Islet precursor cell (in vitro differentiated cells): ENCODE measurements at regions not wholly inside any gene's neighbourhood (a gene's known extent, or its start where the extent isn't known, plus 50 kb on each side); places are given as distances from the start of the nearest gene placed in this dataset.
"Not testable (repeated sequence)": the region's sequence is repeated elsewhere in the genome, so short reads cannot be mapped to it uniquely, and the experiment has no call there.

ENCODE experiments used
- DNase-seq: peaks from one replicate; pipeline ENCODE4 v3.0.0-alpha.2; 2018

DNA sequence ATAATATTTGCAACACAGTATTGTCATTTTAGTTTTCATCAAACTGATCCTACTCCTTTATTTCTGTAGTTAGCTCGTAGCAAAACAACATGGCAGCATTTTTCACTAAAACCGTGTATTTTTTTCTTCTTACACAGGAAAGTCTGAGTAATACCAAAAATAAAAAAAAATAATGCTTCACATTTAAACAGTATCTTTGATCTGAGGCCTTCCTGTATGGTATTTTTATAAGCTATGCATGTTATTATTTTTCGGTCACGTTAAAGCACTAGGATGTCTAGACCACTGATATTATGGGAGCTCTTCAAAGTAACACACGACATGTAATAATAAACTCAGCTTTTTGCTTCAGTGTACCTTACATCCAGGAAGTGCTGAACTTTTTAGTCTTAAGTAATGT, 94.1 kb upstream of the SRD5A3 start:
- DNase-seq: no peak

DNA sequence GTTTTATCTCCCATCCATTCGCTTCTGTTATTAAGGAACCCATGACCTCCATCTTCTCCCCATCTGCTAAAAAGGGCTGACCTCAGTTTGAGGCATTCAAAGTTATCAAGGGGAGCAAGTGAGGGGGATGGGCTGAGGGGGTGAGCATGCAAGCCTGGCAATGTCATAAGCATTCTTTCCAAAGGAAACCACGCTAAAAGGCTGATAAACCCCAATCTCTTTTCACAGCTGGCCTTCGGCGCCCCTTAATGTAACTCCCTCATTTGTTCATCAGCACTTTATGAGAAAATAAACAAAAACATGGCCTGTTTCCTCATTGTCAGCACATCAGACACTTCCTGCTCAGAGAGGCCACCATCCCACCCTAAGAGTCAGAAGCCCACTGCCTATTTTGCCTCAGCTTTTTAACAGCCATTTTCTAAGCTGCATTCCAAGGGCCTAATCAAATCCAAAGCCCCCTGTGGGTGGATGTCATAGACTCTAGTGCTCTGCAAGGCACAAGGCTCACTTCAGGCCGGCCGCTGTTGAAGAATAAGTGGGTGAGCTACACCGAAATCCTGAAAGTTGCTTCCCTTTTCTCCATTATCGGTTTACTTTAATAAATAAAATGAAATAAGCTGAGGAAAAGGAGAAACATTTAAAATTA, 92.0 kb upstream of the SRD5A3 start:
- no peak for DNase-seq

DNA sequence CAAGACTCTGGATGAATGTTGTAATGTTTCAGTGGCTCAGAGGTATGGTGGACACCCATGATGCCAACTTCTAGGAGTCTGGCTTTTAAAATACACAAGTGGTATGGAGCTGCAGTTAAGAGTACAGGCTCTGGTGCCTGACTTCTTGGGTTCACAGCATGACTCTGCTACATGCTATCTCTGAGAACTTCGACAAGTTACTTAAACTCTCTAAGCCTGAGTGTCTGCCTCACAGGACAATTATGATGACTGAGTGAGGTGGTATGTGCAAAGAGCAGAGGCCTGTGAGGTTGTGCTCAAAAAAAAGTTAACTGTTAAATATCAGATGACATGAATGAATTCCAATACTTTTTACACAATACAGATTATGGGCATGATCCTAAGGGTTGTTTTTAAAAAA, 90.9 kb upstream of the SRD5A3 start:
- peak; percentile 77 for DNase-seq

DNA sequence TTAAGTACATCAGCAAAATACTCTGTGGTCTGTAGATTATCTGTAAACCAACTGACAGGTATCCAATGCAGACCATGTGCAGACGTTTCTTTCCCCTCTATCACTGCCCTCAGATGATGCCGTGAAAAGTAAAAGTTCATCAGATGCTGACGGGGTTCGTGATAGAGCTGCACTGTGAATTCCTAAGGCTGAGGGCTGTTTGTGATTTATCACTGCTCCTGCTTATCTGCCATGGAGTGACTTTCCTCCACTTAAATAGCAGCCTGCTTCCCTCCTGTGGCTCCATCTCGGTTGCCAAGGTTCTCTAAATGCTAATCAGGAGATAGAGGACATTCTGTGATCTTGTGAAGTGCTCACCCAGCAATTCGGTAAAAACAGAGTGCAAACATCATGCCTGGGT, 89.3 kb upstream of the SRD5A3 start:
- DNase-seq: peak; percentile 76

DNA sequence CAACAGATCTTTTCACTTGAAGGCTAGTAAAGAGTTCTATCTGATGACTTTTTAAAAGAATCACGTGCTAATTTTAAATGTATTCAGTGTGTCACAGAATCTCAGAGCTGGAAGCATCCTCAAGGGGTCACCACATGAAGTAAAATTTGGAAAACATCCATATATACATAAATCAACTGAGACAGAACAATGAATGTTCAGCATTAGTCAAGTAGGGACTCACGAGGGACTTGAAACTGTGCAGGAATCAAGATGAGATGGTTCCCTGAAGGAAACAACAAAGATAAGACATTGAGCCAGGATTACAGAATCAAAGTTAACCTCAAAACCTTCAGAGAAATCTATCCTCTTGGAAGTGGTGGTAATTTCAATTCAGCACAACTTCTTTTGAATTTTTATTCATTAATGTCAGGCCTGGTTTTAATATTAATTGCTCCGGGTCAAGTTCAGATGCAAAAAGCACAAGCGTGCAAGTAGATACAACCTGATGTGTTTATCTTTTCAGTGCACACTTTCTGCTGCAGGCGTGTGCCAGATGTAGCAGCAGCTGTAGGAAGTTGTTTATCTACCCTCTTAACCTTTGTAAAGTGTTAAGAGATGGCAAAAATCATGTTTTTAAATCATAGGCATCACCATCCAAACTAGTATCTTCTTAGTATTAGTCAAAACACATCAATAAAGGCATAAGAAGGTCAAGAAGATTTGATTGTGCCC, 87.7 kb upstream of the SRD5A3 start:
- DNase-seq: no peak

DNA sequence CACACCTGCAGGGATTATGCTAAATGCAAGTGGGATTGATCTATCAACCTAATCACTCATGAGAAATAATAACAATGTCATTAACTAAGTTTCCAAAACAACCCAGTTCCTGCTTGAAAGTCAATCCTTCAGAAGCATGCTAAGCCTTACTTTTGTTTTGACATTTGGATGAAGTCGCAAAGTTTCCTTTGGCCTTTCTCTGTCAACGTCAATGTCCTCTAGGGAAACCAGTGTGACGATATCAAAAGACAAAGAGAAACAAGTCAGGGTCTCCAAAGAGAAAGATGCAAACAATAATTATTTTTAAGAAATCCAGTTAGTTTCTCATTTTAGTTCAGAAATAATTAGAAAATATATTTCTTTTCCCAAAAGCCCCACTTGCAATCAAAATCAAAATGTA, 86.7 kb upstream of the SRD5A3 start:
- no peak for DNase-seq

DNA sequence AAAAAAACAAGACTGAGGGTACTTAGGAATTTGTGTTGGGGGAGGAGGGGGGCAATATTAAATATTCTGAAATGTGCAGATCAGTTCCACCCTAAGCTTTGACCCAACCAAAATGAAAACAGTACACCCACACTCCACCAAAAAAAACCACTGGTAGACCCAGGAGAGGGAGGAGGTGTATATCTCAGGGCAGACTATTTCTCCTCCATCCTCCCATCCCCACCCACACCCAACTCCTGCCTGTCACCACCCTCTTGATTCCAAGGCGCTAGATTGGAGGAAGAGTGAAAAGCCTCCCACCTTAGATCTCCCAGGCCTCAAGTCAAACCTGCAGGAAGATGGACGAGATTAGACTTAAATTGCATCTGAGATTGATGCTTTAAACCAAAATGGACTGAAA, 76.6 kb upstream of the SRD5A3 start:
- DNase-seq: no peak

DNA sequence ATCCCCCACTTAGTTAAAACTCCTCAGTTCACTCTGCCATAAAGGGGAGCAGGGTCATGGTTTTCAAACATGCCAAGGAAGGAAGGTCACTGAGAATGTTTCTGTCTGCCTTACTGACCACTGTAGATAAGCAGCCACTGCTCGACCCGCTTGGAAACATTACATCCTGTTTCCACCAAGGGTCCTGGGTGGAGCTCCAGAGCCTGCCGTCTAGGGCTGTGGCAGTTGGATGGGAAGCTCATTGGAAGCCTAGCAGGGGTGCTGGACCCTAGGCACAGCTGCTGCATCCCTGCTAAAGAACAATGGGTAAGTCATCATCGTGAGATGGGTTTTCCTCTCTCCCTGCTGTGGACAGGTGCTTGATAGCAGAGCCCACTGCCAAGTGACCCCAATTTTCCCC, 76.0 kb upstream of the SRD5A3 start:
- no peak for DNase-seq

DNA sequence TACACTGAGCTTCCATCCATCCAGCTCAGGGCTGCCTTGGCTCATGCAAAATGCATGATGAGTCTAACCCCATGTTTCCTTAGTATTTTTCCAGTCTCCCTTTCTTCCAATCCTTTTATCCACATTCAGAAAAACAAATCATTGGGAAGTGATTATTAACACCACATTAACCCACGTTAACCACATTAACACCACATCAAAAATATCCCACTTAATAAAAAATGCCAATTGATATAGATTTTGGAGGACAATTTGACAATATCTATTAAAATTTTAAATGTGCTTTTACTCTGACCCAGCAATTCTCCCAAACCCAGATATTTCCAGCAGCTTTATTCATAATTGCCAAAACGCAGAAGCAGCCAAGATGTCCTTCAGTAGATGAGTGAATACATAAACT, 75.6 kb upstream of the SRD5A3 start:
- no peak for DNase-seq

DNA sequence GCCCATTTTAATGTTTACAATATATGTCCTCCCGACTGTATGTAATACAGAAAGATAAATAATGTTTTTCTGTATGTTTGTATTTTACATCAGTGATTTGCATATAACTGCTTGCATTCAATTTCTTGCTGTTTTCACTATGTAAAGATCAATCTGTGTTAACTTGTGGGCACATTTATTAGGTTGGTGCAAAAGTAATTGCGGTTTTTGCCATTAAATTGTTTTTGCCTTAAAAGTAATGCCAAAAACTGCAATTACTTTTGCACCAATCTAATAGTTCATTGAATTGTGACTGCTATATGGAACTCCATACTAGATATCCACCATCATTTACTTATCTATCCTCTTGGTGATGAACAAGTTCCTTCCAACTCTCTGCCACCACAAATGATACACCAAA, 73.9 kb upstream of the SRD5A3 start:
- no peak for DNase-seq

DNA sequence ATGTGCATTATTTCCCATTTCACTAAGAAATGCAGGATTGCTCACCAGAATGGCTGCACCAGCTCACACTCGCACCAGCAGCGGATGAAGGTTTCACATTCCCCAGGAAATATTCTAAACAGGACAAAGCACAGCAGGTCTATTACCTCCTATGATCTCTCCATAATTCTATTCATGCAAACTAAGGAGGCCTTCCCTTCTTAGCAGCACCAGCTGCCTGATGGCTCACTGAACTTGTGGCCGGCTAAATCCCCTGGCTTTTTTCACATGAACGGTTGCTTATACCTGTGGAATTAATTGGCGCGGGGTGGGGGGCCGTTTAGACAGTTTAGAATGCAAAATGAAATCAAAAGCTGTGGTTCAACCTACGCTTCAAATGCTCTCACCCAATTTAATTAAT, 73.5 kb upstream of the SRD5A3 start:
- no peak for DNase-seq

DNA sequence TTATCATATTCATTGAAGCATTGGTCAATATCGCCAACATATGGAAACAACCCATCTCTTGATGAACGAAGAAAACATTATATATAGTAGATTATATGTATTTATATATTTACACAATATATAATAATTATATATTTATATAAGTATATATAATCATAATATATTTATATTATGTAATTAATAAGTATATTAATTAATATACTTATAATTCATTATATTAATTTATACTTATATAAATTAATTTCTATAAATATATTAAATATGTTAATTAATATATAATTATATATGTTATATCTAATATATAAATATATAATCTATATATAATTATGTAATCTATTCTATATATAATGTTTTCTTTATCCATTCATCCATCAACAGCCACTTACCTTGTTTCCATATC, 69.0 kb upstream of the SRD5A3 start:
- DNase-seq: no peak

DNA sequence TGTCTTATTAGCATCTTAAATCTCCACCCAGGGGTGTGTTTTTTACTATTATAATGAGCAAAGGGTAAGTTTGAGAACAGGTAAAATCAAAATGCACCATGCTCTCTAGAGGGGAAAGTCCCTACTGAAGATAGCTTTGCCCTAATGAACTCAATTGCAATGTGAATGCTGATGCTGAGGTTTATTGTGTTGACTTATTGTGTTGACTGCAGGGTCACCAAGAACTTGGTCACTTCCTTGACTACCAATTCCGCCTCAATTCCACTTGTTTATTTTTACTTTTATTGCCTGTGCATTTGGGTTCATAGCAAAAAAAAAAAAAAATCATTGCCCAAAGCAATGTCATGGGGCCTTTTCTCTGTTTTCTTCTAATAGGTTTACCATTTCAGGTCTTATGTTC, 67.7 kb upstream of the SRD5A3 start:
- DNase-seq: no peak

DNA sequence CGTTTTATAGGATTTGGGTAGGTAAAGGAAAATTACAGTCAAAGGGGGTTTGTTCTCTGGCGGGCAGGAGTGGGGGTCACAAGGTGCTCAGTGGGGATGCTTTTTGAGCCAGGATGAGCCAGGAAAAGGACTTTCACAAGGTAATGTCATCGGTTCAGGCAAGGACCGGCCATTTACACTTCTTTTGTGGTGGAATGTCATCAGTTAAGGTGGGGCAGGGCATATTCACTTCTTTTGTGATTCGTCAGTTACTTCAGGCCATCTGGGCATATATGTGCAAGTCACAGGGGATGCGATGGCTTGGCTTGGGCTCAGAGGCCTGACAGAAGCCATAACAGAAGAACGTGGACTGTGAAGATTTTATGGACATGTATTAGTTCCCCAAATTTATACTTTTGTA, 65.6 kb upstream of the SRD5A3 start:
- not testable (repeated sequence) for DNase-seq

DNA sequence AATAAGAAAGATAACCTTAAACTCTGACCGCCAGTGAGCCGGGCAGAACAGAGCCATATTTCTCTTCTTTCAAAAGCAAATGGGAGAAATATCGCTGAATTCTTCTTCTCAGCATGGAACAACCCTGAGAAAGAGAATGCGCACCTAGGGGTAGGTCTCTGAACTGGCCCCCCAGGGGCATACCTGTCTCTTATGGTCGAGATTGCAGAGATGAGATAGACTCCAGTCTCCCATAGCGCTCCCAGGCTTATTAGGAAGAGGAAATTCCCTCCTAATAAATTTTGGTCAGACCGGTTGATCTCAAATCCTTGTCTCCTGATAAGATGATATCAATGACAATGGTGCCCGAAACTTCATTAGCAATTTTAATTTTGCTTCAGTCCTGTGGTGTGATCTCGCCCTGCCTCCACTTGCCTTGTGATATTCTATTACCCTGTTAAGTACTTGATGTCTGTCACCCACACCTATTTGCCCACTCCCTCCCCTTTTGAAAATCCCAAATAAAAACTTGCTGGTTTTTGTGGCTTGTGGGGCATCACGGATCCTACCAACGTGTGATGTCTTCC, 64.8 kb upstream of the SRD5A3 start:
- not testable (repeated sequence) for DNase-seq

DNA sequence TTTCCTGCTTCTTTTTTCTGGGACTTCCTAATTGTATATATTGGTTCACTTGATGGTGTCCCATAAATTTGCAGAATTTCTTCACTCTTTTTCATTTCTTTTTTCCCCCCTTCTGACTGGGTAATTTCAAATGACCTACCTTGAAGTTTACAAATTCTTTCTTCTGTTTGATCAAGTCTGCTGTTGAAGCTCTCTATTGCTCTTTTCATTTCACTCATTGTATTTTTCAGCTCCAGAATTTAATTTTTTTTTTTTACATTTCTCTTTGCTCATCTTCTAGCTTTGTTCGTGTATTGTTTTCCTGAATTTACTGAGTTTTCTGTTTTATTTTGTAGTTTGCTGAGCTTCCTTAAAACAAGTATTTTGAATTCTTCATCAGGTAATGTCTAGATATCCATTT, 61.7 kb upstream of the SRD5A3 start:
- DNase-seq: no peak

DNA sequence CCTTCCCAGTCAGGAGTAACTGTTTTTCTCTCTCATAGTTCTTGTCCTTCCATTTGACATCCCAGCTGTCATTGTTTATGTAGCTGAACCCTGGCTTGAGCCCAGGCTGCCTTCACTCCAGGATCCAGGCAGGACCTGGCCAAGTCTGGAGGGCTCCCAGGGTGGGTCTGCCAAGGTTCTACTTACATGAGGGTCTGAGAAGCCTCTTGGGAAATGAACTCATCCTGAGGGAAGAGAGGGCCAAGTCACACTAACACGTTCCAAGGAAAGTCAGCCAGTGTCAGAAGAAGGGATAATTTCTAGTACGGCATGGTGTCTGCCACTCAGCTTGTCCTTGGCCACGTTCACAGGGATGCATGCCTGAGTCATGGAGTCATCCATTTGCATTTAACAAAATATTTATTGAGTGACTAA, 54.8 kb upstream of the SRD5A3 start:
- no peak for DNase-seq

DNA sequence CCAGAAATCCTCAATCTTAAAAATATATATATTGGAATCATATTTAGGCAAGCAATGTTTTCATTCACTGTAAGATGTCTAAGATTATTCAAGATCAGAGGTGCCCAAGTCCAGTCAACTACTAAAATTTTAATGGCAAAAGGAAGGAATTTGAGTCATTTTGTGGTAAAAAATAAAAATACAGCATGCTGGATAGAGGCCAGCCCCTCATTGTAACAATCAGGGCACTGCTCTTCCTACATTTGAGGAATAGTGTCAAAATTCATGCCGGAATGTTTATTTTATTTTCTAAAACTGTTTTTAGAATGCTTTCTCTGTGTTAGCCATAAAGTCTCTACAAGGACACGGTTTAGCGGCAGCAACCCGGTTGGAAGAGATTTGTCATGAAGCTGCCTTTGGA, 49.9 kb upstream of the SRD5A3 start:
- DNase-seq: no peak
